GM21367 (cell line): ENCODE measurements at regions not wholly inside any gene's neighbourhood (a gene's known extent, or its start where the extent isn't known, plus 50 kb on each side); places are given as distances from the start of the nearest gene placed in this dataset.
A peak's percentile ranks its signal among the peaks of the same experiment; 100 is the strongest.
"Not testable (repeated sequence)": the region's sequence is repeated elsewhere in the genome, so short reads cannot be mapped to it uniquely, and the experiment has no call there.

ENCODE experiments used
- ATAC-seq: cut with Tn5 transposase; IDR thresholded peaks from one replicate; pipeline ENCODE4 v1.9.1; 2021; ENCODE audit not compliant: unreplicated experiment

DNA sequence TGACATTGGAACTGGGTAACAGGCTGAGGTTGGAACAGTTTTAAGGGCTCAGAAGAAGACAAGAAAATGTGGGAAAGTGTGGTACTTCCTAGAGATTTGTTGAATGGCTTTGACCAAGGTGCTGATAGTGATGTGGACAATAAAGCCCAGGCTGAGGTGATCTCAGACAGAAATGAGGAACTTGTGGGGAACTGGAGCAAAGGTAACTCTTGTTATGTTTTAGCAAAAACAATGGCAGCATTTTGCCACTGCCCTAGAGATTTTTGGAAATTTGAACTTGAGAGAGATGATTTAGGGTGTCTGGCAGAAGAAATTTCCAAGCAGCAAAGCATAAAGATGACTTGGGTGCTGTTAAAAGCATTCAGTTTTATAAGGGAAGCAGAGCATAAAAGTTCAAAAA, 474.7 kb upstream of the ADGRB3 start:
- ATAC-seq = no peak

DNA sequence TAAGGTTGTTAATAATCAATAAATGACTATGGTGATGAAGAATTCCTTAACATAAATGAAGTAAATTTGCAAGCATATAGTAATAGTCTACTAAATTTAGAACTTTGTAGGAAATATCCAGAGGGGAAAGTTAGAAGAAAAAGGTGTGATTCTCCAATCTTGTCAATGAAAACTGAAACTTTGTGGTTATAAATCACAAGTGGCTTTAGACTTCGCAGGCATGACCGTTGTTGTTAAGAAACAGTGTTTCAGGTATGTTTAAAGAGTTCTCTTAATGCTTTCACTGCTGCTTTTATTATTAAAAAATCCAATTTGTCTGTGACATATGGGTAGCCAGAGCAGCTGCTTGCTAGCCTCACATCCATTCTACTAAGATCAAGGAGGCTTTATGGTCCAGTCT, 475.6 kb upstream of the ADGRB3 start:
- peak; percentile 69 for ATAC-seq

DNA sequence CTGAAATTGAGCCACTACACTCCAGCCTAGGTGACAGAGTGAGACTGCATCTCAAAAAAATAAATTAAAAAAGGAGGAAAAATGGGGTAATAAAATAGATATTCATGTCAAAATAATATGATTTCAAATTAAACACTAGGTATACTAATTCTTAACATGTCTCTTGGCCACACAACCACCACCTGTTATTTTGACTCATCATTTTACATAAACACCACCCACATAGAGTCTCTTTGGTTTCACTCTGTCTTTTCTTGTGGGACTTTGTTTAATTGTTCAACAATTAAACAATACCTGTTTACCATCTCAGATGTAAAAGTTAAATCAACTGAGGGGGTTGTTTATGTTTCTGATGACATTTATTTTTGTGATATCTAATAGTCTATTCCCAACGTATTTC, 476.8 kb upstream of the ADGRB3 start:
- ATAC-seq = peak; percentile 75

DNA sequence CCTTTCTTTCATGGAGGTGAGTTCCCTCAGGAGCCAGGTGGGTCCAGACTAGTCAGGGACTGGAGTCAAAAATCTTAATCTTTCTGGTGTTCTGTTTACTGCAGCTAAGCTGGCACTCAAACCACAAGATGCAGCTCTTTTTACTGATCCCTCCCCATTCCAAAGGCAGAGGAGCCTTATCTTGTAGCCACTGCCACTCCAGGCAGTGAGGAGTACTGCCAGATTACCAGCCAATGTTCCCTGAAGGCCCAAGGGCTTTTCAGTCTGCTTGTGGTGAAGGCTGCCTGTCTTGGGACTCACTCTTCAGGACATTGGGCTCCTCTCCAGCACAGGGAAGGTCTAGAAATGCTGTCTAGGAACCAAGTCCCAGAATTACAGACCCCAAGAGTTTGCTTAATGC, 490.4 kb upstream of the ADGRB3 start:
- ATAC-seq = no peak

DNA sequence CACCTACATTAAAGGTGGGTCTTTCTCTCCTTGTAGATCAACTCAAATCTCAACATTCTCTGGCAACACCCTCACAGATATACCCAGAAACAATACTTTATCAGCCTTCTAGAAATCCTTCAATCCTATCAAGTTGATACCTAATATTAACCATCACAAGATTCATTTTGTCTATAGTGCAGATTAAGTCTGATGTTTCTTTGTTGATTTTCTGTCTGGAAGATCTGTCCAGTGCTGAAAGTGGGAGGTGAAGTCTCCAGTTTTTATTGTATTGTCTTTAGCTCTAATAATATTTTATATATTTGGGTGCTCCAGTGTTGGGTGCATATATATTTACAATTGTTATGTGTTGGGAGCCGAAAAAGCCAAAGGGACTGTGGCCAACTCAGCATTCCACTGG, 493.9 kb upstream of the ADGRB3 start:
- no peak for ATAC-seq

DNA sequence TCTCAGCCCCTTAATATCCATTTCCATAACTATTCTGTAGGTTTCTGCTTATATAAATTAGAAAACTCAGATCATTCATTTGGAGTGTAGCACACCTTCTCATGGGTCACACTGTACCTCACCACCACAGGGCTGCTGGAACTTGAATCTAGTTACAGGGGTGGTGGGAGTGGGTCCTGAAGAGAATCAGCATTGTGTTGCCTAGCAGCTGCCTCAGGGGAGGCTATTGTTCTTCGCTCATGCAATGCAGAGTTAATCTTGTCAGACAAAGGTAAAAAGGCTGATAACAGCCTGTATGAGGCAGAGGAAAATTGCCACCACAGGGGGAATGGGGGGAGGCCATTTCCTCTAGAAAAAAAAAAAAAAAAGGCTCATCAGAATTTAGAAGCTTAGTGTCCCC, 496.0 kb upstream of the ADGRB3 start:
- ATAC-seq = no peak

DNA sequence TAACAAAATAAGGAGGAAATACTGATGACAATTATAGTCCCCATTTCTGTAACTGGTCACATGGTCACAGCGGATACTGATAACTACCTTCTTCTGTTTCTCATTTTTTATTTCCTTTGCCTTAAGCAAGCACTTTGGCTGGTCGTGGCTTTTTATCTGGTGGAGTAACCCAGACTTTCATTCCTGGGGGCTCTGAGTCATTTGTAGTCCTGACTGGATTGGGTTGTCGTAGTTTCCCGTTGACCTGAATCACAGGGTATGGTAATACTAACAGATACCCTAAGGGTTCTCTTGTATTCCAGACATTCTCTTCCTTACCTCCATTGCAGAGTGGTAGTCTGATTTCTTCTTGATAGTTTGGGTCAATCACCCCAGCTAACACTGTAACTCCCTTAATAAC, 500.3 kb upstream of the ADGRB3 start:
- no peak for ATAC-seq

DNA sequence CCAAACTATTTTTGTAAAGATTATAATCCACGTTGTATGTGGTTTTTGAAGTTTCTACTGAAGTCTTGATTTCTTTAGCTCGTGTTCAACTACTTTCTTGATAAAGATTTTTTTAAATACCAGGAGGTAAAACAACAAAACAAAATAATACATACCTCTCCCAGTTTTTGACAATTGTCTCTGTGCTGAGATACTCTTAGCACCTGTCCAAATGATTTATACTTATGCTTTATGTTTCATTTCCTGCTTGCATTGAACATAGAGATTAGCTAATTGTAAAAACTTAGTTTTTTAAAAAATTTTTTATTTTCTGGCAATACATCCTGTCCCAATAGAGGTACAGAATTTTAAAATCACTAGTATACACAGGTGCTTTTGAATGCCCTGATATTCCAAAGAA, 506.9 kb upstream of the ADGRB3 start:
- ATAC-seq = no peak

DNA sequence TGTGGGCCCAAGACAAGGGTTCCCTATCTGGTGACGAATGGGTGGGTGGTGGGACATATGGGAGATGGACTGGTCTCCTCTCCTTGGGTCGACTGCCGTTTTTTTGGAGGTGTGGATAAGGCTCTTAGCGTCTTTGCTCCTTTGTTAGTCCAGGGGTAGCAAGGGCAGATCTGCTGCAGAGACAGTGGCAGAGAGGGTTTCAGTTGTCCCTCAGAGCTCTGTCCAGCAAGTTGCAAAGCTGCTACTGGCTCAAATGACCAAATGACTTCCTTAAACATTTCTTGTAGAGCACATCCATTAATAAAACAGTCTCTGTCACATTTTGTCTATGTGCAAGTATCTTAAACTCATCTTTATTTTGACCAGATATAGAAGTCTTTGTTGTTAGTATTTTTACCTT, 508.0 kb upstream of the ADGRB3 start:
- peak; percentile 11 for ATAC-seq

DNA sequence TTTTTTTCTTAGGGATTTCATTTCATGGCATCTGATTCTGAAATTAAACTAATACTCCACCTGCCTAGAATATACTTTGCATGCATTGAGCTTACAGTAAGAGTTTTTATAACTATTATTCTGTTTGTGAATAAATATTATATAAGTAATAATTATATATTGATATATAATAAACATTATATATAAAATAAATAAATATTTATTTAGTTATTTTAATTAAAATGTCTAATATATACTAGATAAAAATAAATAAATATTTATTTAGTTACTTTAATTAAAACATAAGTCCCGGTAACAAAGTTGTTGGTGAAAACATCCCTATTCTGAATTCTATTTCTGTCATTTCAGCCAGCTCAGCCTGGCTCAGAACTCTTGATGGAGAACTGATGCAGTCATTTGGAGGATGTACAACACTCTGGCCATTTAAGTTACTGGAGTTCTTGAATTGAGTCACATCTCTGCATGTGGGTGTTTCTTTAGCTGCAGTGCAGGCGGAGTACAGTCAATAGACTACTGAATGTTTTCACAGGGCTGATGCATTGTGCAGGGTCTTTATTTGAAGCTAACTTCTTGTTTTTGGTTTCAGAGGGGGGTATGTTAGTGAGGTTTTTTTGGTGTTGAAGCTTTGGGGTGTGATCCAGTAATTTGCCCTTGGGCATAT, 508.9 kb upstream of the ADGRB3 start:
- ATAC-seq = peak; percentile 98

DNA sequence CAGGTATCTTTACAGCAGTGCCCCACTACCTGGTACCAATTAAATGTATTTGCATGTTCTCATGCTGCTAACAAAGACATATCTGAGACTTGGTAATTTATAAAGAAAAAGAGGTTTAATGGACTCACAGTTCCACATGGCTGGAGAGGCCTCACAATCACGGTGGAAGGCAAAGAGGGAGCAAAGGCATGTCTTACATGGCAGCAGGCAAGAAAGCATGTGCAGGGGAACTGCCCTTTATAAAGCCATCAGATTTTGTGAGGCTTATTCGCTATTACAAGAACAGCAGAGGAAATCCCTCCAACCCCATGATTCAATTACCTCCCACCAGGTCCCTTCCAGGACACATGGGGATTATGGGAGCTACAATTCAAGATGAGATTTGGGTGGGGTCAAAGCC, 512.1 kb upstream of the ADGRB3 start:
- not testable (repeated sequence) for ATAC-seq

DNA sequence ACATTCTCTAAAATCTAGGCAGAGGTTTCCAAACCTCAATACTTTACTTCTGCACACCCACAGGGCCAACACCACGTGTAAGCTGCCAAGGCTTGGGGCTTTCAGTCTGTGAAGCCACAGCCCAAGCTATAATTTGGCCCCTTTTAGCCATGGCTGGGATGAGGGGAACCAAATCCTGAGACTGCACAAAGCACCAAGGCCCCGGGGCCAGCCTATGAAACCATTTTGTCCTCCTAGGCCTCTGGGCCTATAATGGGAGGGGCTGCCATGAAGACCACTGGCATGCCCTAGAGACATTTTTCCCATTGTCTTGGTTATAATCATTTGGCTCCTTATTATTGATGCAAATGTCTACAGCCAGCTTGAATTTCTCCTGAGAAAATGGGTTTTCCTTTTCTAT, 513.0 kb upstream of the ADGRB3 start:
- no peak for ATAC-seq

DNA sequence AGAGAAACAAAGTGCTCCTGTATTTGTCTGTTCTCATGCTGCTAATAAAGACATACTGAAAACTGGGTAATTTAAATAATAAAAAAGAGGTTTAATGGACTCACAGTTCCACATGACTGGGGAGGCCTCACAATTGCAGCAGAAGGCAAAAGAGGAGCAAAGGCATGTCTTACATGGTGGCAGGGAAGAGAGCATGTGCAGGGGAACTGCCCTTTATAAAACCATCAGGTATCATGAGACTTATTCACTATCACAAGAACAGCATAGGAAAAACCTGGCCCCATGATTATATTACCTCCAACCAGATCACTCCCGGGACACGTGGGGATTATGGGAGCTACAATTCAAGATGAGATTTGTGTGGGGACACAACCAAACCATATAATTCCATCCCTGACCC, 514.1 kb upstream of the ADGRB3 start:
- not testable (repeated sequence) for ATAC-seq

DNA sequence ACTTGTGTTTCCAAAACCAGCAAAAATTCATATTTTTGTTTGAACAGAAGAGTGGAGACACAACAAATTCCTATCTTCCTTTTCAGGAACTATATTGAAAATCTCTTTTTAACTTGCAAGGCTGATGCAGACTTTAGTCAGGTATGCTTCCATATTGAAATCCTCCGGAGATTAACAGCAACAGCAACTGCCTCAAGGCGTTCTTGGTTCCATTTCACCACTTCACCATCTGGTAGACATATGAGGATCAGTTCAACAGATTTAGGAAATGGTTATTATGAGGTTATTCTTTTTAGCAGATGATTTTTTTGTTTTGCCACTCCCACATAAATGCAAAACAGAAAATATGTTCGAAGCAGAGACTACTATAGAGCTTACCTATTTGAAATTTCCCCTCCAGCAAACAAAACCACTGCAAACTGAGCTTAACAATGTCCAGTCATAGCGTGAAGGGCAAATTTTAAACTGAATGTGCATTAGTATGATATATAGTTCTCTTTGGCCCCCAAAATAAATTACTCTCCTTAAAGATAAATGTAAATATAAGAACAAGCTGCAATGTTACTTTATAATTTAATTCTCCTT, 520.5 kb upstream of the ADGRB3 start:
- ATAC-seq = no peak

DNA sequence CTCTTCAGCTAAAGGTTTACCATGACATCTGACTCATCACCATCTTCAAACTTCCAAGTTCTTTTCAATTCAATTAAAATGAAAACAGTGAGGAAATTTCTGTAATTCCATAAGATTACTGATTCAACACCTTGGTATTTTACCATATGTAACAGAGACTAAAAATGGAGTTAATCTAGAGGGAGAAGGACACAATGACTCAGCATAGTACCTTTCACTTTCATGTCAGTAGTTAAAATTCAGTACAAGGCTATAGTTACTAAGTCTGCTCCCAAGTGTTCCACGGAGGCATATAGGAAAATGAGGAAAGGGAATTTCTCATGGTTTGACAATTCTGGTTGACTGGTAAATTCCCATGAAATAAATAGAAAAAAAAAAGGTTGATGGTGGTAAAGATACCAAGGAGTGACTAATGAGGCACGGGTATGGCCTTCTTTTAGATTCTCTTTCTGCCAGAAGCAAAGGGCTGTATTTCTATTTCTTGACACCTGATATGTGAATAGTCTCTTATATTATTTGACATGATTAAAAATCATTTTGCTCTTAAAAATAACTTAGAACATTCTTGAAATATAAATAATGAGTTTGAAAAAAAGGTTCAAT, 526.7 kb upstream of the ADGRB3 start:
- peak; percentile 82 for ATAC-seq

DNA sequence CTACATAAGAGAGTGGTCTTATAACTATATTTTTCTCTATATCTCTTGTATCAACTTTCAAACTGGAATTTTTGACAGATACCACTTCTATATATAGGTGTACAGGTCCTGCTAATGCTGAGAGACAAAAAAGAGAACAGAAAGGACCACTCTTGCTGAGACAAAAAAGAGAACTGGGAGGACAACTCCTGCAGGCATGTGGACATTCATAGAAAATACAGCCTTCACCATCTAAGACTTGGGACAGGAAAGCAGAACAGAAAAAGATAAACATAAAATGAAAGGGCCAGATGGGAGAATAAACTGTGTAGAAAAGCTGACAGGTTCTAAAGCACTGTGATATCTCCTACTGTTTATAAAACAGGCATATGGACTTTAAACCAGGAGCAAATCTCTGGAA, 541.0 kb upstream of the ADGRB3 start:
- ATAC-seq = peak; percentile 97

DNA sequence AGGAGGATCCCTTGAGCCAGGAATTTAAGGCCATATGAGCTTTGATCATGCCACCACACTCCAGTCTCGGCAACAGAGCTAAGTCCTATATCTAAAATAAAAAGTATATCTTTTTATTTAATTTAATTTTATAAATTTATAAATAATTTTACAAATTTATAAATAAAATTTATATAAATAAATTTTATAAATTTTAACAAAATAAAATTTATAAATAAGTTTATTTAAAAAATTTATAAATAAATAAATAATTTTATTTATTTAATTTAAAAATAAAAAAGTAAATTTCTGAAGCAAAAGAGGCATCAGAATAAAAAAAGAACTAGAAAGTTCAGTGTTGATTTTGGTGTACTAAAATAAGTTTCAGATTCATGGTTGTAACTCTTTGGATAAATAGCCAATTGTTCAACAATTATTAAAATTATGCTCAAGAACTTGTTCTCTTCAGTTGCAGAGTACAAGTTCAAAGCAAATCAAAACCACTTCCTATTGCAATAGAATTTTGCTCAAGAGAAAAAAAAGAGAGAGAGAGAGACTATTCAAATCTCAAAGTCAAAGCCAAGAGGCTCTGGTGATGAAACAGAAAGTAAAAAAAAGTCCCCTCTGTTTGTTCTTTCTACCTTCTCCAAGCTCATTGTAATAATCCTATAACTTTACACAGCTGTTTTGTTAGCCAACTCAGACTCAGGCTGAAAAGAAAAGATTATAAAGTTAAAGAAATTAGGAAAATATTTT, 547.5 kb upstream of the ADGRB3 start:
- peak; percentile 94 for ATAC-seq

DNA sequence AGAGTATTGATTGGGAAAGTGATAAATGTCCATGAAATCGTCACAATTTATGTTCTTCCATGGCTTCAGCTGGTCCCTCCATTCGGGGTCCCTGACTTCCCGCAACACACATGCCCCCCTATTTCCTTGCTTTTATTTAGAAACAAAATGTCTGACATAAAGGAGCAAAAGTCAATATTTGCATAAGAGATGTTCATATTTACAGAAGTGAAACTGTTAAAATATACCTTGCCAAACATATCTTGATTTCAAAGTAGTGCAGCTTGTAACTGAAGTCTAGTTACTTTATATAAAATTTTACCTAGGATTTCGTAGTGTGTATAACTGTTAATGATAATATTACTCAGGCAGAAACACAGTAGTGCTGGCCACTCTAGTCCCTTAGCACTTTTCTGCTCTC, 548.9 kb upstream of the ADGRB3 start:
- no peak for ATAC-seq

DNA sequence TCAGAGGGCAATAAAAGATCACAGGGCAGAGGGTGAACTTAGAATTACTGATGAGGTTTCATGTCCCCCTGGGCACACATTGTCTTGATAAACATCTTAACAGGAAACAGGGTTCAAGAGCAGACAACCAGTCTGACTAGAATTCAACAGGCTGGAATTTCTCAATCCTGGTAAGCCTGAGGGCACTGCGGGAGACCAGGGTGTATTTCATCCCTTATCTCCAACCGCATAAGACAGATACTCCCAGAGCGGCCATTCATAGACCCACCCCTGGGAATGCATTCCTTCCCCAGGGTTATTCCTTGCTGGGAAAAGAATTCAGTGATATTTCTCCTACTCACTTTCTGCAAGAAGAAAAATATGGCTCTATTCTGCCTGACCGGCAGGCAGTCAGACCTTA, 549.5 kb upstream of the ADGRB3 start:
- ATAC-seq = not testable (repeated sequence)

DNA sequence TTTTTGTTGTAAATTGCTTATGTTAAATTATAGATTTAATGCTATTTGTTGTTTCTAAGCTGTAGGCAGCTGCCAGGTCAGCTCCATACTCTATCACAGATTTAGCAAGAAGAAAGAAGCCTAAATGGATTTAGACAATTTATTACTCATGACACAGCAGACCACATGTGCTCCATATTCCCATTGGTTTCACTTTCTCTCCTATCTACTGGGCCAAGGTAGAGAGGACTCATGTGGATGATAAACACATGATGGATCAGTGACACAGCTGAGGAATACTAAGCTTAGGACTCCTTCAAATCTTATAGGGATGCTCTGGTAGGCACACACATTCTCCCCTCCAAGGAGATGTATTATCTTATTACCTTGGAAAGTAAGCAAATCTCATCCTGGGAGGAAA, 553.0 kb upstream of the ADGRB3 start:
- ATAC-seq = no peak

DNA sequence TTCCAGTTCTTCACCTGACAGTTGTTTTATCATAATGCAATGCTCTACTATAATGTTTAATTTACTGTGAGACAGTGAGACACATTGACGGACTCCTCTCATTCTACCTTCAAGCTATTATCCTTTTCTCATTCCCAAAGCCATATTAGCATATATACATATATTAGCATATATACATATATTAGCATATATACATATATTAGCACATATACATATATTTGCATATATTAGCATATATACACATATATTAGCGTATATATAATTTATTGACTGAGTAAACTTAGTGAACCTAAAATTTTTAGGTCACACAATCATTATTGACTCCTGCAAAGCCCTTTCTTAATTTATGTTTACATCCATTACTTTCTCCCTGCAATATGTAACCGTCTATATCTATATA, 555.0 kb upstream of the ADGRB3 start:
- ATAC-seq = no peak

DNA sequence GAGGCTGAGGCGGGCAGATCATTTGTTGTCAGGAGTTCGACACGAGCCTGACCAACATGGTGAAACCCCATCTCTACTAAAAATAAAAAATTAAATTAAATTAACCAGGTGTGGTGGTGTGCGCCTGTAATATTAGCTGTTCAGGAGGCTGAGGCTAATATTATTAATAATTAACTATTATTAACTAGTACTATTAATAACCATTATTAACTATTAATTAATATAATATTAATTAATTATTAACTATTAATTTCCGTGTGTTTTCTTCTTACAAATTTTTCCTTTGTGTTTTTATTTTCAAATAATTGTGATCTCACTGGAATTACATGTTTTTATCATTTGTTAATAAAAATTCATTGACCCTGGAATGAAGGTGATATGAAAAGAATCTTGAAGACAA, 557.4 kb upstream of the ADGRB3 start:
- ATAC-seq = no peak
